GM21528 (cell line): ENCODE measurements at regions not wholly inside any gene's neighbourhood (a gene's known extent, or its start where the extent isn't known, plus 50 kb on each side); places are given as distances from the start of the nearest gene placed in this dataset.
"Not testable (repeated sequence)": the region's sequence is repeated elsewhere in the genome, so short reads cannot be mapped to it uniquely, and the experiment has no call there.

Experiments
- ATAC-seq: cut with Tn5 transposase; IDR thresholded peaks from one replicate; pipeline ENCODE4 v1.9.1; 2021; ENCODE audit warnings: mild to moderate bottlenecking, moderate library complexity; ENCODE audit not compliant: unreplicated experiment, low FRiP score

DNA sequence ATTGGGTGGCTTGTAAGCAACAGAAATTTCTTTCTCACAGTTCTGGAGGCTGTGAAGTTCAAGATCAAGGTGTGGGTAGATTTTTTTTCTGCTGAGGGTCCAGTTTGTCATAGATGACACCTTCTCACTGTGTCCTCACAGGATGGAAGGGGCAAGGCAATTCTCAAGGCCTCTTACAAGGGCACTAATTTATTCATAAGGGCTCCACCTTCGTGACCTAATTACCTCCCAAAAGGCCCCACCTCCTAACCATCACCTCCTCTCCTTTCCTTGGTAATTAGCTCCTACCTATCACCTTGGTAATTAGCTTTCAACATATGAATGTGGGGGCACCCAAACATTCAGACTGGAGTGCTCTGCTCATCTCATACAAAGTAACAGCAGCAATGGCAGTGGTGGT lies 92.3 kb upstream of the CD44 start:
- no peak for ATAC-seq

- no peak for ATAC-seq
These were observed 91.8 kb upstream of the CD44 start for GRCh38 chr11:35047179-35047578.

- ATAC-seq: no peak
These were observed 91.2 kb upstream of the CD44 start for GRCh38 chr11:35047769-35048168.

GRCh38 chr11:35048346-35048745 lies 90.6 kb upstream of the CD44 start:
- ATAC-seq: not testable (repeated sequence)

DNA sequence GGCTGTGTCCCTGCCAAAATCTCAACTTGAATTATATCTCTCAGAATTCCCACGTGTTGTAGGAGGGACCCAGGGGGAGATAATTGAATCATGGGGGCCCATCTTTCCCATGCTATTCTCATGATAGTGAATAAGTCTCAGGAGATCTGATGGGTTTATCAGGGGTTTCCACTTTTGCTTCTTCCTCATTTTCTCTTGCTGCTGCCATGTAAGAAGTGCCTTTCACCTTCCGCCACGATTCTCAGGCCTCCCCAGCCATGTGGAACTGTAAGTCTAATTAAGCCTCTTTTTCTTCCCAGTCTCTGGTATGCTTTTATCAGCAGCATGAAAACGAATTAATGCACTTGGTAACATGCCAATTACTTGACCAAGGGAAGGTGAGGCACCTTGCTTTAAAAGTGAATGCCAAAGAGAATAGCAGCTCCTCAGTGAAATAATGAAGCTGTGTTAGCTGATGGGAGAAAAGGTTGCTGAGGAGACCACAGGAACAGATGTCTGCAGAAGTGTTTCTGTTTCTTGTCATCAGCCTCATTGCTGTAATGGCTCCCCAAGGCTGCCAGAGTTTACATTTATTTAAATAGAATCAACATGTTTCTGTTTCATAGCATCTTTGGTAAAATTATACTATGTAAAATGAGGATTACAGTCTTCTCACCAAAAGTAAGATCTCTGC lies 89.0 kb upstream of the CD44 start:
- peak; percentile 63 for ATAC-seq

DNA sequence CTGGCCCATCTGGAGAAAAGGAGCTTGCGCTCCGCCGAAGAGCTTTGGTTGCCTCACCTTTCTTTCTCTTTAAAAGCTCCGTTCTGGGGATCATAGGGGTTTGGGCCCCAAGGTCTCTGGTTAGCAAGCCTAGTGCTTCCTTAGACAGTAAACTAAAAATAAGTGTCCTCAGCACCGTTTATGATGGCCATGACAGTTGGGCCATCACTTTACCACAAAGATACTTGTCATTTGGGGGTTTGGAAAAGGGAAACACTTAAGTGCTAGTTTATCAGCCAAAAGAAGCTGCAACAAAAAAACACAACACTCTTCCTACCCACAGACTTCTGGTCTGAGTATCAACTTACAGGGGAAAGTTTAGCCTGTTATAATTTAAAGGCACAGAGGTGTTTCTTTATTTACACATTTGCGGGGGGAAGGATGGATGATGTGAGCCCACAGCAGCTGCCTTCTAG lies 88.4 kb upstream of the CD44 start:
- ATAC-seq: peak; percentile 31

DNA sequence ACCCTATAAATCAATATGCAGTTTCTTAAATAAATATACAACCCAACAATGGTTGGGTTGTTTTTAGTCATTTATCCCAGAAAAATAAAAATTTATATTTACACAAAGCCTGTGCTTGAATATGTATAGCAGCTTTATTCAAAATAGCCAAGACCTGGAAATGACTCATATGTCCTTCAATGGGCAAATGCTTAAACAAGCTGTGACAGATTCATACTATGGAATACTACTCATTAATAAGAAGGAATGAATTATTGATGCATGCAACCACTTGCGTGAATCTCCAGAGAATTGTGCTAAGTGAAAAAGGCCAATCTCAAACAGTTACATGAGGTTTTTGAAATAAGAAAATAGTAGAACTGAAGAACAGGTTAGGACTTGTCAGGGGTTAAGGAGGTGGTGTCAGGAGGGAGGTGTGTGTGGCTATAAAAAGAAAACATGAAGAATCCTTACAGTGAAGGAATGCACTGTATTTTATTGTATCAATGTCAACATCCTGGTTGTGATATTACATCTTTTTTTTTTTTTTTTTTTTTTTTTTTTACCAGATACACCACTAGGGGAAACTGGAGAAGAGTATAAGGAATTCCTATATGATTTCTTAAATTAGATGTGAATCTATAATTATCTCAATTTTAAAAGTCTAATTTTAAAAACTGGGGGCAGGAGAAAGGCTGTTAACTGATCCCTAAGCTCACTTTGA lies 82.4 kb upstream of the CD44 start:
- ATAC-seq: no peak

- no peak for ATAC-seq
These were observed 80.9 kb upstream of the CD44 start for GRCh38 chr11:35057926-35058668.

GRCh38 chr11:35058669-35059434 lies 80.1 kb upstream of the CD44 start:
- no peak for ATAC-seq

DNA sequence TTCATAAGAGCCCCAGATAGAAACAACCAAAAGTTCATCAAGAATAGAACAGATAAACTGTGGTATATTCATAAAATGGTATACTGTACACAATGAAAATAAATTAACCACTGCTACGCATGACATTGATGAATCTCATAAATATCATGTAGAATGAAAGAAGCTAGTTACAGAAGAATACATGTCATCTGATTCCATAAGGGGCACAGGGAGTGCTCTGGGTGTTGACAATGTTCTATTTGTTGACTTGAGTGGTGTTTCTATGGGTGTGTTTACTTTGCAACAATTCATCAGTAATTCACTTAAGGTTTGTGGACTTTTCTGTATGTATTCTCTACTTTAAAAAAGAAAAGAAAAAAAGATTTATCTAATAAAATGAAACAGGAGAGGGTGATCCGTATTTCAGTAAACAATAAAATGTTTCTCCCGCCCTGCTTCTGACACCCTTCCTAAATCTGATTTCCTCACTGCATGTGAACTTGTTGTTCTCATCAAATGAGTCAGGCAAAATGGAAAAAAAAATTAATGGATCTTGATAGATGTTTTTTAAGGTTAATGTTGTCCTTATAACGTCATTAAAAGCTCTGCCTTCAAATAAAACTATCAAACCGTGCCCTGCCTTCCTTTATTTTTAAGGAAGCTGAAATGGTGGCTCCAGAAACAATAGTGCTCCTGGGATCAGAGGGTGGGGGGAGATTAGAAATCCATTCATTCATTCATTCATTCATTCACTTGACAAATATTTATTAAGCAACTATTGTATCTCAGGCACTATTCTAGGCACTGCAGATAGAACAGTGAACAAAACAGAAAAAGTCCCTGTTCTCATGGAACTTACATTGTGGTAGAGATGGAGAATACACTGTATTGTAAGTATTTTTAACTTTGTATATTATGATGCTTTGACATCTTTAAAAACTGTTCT lies 77.2 kb upstream of the CD44 start:
- no peak for ATAC-seq

DNA sequence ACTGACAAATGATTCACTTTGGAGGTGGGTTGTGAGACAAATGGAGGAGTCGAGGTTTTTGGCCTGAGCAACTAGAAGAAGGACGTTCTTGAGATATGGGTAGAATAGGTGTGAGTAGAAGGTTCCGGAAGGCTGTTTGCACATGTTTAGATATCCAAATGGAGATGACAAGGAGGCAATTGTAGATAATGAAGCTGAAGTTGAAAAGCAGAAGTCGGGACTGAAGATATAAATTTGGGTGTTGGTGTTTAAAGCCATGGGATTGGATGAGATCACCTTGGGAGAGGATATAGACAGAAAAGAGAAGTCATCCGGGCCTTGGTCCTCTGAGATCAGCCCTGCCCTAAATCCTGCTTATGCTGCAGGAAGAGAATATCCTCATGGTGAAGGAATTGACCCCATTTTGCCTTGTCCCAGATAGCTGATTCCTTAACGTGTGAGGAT lies 75.5 kb upstream of the CD44 start:
- ATAC-seq: no peak

DNA sequence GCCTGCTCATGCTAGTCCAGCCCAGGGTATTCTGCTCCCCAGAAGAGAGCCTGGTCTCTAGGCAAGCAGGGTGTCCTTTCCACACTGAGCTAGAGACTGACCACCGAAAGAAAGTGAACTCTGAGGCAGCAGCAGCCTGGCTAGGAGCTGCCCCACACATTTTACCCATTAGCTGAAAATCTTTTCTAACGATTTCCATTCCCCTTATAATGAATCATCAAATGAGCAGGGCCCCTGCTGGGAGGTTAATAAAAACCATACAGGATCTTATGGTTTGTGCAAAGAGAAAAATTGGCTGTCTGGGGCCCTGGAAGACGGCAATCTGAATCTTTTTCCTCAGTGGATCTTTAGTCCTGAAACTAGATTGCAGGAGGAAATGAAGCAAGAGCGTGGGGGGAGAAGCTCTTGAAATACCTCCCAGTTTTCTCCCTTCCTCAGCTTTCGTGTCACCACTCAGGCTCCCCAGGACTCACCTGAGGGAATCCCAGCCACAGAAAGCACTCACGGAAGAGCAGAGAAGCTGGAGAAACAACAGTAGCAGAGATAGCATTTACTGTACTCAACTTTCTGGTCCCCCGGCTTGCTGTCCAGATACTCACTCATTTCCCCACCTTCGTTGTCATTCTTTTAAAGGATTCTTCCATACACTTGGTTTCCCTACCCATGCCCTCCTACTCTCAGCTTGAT lies 74.7 kb upstream of the CD44 start:
- ATAC-seq: no peak

DNA sequence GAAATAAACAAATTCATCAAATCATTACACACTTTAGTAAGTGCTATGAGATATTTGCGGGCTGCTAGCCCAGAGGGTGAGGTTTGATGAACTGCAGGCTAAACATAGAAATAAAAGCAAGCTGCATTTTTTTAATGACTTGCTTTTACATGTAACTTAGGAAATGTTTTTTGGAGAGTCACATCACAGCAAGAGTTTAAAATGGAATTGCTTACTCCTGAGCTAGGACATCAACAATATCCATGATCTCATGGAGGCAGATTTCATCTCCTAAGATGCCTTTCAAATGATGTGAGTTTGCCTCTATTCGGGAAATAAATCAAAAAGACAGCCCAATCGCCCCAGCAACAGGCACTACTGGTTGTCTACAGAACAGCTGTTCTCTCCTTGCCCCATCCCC lies 73.4 kb upstream of the CD44 start:
- ATAC-seq: no peak

- ATAC-seq: no peak
These were observed 72.9 kb upstream of the CD44 start for GRCh38 chr11:35066030-35066429.

DNA sequence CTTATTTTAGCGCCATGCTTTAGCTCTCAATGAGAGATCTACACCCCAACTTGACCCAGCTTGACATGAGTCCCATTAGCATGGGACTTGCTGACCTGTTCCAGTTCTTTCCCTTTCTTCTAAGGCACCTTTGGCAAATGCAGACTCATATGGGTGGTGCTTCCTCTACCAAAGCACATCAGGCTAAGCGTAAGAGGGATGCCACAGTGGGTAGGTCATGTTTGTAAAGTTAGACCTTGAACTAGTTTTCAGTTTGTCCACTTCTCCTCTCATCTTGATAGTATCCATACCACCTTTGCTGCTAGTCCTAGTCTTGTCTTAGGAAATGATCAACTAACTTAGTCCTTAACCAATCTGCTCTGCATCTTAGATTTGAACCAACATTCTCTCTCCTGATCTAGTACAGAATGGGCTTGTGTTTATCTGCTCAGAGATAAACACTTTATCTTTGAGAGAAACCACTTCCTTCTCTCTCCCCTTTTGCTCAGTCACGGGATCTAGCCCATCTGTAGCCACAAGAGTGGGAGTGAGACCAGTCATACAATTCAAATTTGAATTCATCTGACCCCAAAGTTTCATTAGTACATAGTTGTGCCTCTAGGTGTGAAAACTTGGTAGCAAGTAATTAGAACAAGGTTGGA lies 72.1 kb upstream of the CD44 start:
- ATAC-seq: peak; percentile 63

- no peak for ATAC-seq
These were observed 67.2 kb upstream of the CD44 start for GRCh38 chr11:35071722-35072121.

DNA sequence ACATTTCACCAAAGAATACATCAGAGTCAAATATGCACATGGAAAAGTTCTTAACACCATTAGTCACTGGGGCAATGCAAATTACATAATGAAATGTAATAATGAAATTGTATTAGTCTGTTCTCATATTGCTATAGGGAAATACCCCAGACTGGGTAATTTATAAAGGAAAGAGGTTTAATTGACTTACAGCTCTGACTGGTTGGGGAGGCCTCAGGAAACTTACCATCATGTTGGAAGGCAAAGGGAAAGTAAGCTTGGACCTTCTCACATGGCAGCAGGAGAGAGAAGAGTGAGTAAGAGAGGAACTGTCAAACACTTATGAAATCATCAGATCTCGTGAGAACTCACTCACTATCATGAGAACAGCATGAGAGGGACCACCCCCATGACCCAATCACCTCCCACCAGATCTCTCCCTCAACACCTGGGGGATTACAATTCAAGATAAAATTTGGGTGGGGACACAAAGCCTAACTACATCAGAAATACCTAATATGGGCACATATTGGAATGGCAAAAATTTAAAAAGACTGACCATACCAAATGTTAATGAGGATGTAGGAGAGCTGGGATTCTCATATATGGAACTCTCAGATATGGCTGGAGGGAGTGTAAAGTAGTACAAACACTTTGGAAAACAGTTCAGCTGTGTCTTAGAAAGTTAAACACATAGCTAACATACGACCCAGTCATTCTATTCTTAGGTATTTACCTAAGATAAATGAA lies 65.1 kb upstream of the CD44 start:
- ATAC-seq: no peak
